MM.1S (cell line): ENCODE measurements at regions not wholly inside any gene's neighbourhood (a gene's known extent, or its start where the extent isn't known, plus 50 kb on each side); places are given as distances from the start of the nearest gene placed in this dataset.

Experiments used
- DNase-seq: peaks from one replicate; pipeline ENCODE4 v3.0.0-alpha.2; 2015
- H2AFZ ChIP-seq: fragments of 300-600 bp; sonication (generic); 2 replicates; pipeline ENCODE4 v1.6.0; 2016; ENCODE audit warnings: antibody characterized with exemption, low read length
- H3F3A ChIP-seq: fragments of 300-600 bp; sonication (generic); 2 replicates; pipeline ENCODE4 v1.6.1; 2016; ENCODE audit warnings: mild to moderate bottlenecking, antibody characterized with exemption, low read length, moderate library complexity, mixed read lengths; ENCODE audit not compliant: insufficient read depth
- H3K27ac ChIP-seq: fragments of 300-600 bp; sonication (generic); 2 replicates; pipeline ENCODE4 v1.5.1; 2016; ENCODE audit warnings: mild to moderate bottlenecking, low read length
- H3K27me3 ChIP-seq: fragments of 300-600 bp; sonication (generic); replicated peaks from 2 replicates; pipeline ENCODE4 v1.6.0; 2016; ENCODE audit warnings: low read length; ENCODE audit not compliant: insufficient read depth
- H3K36me3 ChIP-seq: fragments of 300-600 bp; sonication (generic); replicated peaks from 2 replicates; pipeline ENCODE4 v1.6.1; 2016; ENCODE audit warnings: mild to moderate bottlenecking, low read length, mixed read lengths; ENCODE audit not compliant: insufficient read depth
- H3K4me1 ChIP-seq: fragments of 300-600 bp; sonication (generic); 2 replicates; pipeline ENCODE4 v1.6.1; 2016; ENCODE audit warnings: low read length, mixed read lengths
- H3K4me2 ChIP-seq: fragments of 300-600 bp; sonication (generic); 2 replicates; pipeline ENCODE4 v1.6.0; 2016; ENCODE audit warnings: low read depth, low read length
- H3K4me3 ChIP-seq: fragments of 300-600 bp; sonication (generic); 2 replicates; pipeline ENCODE4 v1.5.1; 2016; ENCODE audit warnings: low read length, mixed read lengths
- H3K79me2 ChIP-seq: fragments of 300-600 bp; sonication (generic); 2 replicates; pipeline ENCODE4 v1.6.1; 2016; ENCODE audit warnings: mixed run types, low read length, mixed read lengths
- H3K9ac ChIP-seq: fragments of 300-600 bp; sonication (generic); 2 replicates; pipeline ENCODE4 v1.6.1; 2016; ENCODE audit warnings: low read length, mixed read lengths
- H3K9me2 ChIP-seq: fragments of 300-600 bp; sonication (generic); replicated peaks from 2 replicates; pipeline ENCODE4 v1.6.1; 2016; ENCODE audit warnings: mild to moderate bottlenecking, low read length, mixed read lengths; ENCODE audit not compliant: insufficient read depth
- H3K9me3 ChIP-seq: fragments of 300-600 bp; sonication (generic); replicated peaks from 2 replicates; pipeline ENCODE4 v1.6.1; 2016; ENCODE audit warnings: mild to moderate bottlenecking, low read length, mixed read lengths; ENCODE audit not compliant: insufficient read depth
- H4K20me1 ChIP-seq: fragments of 300-600 bp; sonication (generic); 2 replicates; pipeline ENCODE4 v1.6.1; 2016; ENCODE audit warnings: mild to moderate bottlenecking, low read length, moderate library complexity, mixed read lengths; ENCODE audit not compliant: insufficient read depth
- EZH2 ChIP-seq: fragments of 300-600 bp; sonication (generic); optimal IDR thresholded peaks from 2 replicates; pipeline ENCODE3; 2017; ENCODE audit warnings: low read depth, mild to moderate bottlenecking, antibody characterized with exemption, low read length, mixed read lengths
- EZH2phosphoT487 ChIP-seq: fragments of 300-600 bp; sonication (generic); IDR thresholded peaks from 2 replicates; pipeline ENCODE4 v1.6.1; 2018; ENCODE audit warnings: antibody characterized with exemption, low read length
- TF ChIP-seq, protein P1 (sequence below): fragments of 300-600 bp; sonication (generic); IDR thresholded peaks from 2 replicates; pipeline ENCODE4 v1.5.1; 2016; ENCODE audit warnings: antibody characterized with exemption, low read length, mixed read lengths

DNA sequence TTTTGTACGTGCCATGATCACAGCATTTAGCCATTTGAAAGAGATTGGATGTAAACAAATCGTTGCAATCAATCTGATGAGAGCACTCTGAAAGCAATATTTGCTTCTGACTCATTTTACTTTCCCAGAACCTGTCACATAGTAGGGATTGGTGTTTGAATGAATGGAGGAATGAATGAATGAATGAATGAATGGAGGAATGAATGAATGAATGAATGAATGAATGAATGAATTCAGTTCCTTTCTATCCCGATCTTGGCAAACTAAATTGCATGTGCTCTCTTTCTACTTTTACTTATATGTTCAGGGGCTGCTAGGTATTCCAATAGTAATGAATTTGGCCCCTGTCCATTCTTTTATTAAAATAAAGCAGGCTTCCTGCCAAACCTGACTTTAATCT lies 1091.7 kb upstream of the CELF2 start:
- Histone ChIP-seq H3K4me3 (no peak overlapping the region), H3K27ac (no peak overlapping the region), H2AFZ (no peak overlapping the region), H3F3A (no peaks in the 10 kb centered on the region), H3K9me2 (no peaks in the 10 kb centered on the region), H3K27me3 (no peaks in the 10 kb centered on the region), H3K36me3 (no peaks in the 10 kb centered on the region), H4K20me1 (no peaks in the 10 kb centered on the region), H3K79me2 (no peaks in the 10 kb centered on the region), H3K4me2 (no peak overlapping the region), H3K4me1 (no peaks in the 10 kb centered on the region), H3K9me3 (no peaks in the 10 kb centered on the region), H3K9ac (no peak overlapping the region)
- no peak for DNase-seq
- no peak for TF ChIP-seq EZH2
- TF ChIP-seq, protein P1, sequence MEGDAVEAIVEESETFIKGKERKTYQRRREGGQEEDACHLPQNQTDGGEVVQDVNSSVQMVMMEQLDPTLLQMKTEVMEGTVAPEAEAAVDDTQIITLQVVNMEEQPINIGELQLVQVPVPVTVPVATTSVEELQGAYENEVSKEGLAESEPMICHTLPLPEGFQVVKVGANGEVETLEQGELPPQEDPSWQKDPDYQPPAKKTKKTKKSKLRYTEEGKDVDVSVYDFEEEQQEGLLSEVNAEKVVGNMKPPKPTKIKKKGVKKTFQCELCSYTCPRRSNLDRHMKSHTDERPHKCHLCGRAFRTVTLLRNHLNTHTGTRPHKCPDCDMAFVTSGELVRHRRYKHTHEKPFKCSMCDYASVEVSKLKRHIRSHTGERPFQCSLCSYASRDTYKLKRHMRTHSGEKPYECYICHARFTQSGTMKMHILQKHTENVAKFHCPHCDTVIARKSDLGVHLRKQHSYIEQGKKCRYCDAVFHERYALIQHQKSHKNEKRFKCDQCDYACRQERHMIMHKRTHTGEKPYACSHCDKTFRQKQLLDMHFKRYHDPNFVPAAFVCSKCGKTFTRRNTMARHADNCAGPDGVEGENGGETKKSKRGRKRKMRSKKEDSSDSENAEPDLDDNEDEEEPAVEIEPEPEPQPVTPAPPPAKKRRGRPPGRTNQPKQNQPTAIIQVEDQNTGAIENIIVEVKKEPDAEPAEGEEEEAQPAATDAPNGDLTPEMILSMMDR = no peak
- no peak for TF ChIP-seq EZH2phosphoT487

DNA sequence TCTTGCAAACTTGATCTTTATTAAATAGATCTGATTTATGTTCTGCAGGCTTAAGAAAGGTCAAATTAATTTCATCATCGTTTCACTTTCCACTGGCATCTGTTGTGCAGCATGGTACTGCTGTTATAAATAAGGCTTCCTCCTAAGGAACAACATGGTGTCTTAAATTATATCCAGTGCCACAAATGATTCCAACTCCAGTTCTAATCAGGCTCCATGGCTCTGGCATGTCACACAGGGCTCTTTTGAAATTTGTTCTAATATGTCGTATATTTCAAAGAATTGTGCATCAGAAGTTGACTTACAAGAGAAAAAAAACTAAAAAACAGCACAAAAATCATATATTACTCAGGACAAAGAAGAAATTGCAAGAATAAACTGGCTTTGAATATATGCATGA lies 1090.8 kb upstream of the CELF2 start:
- H3K79me2 ChIP-seq = no peaks in the 10 kb centered on the region
- no peak overlapping the region for H3K4me2 ChIP-seq
- no peaks in the 10 kb centered on the region for H3F3A ChIP-seq
- no peak overlapping the region for H2AFZ ChIP-seq
- H3K9me3 ChIP-seq = no peaks in the 10 kb centered on the region
- no peaks in the 10 kb centered on the region for H3K9me2 ChIP-seq
- H3K4me1 ChIP-seq = no peaks in the 10 kb centered on the region
- H4K20me1 ChIP-seq = no peaks in the 10 kb centered on the region
- H3K4me3 ChIP-seq = no peak overlapping the region
- H3K27me3 ChIP-seq = no peaks in the 10 kb centered on the region
- H3K36me3 ChIP-seq = no peaks in the 10 kb centered on the region
- TF ChIP-seq, protein P1 = no peak
- TF ChIP-seq EZH2phosphoT487 = no peak
- no peak for TF ChIP-seq EZH2
- no peak for DNase-seq
- H3K27ac ChIP-seq = no peak overlapping the region
- no peak overlapping the region for H3K9ac ChIP-seq

DNA sequence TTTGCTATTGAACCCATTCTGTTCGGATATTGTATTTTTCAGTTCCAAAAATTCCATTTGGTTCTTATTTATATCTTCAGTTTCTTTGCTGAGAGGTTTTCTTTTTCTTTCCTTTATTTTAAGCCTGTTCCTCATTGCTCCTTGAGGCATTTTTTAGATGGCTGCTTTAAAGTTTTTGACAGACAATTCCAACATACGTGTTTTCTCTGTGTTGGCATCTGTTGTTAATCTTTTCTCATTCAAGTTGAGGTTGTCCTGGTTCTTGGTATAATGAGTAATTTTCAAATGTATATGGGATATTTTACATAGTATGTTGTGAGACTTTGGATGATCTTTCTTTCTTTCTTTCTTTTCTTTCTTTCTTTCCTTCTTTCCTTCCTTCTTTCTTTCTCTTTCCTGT lies 1078.0 kb upstream of the CELF2 start:
- H3K9ac ChIP-seq = no peak overlapping the region
- no peak overlapping the region for H2AFZ ChIP-seq
- no peaks in the 10 kb centered on the region for H3K79me2 ChIP-seq
- no peaks in the 10 kb centered on the region for H3K4me1 ChIP-seq
- no peaks in the 10 kb centered on the region for H3K9me3 ChIP-seq
- no peaks in the 10 kb centered on the region for H3F3A ChIP-seq
- no peak overlapping the region for H3K4me3 ChIP-seq
- TF ChIP-seq, protein P1 = no peak
- TF ChIP-seq EZH2 (no peak), EZH2phosphoT487 (no peak)
- no peaks in the 10 kb centered on the region for H3K27me3 ChIP-seq
- H3K4me2 ChIP-seq = no peak overlapping the region
- H3K36me3 ChIP-seq = no peaks in the 10 kb centered on the region
- H3K27ac ChIP-seq = no peak overlapping the region
- DNase-seq = no peak
- H4K20me1 ChIP-seq = no peaks in the 10 kb centered on the region
- H3K9me2 ChIP-seq = no peaks in the 10 kb centered on the region
